GM12878 (cell line): ENCODE measurements at regions not wholly inside any gene's neighbourhood (a gene's known extent, or its start where the extent isn't known, plus 50 kb on each side); places are given as distances from the start of the nearest gene placed in this dataset.

ENCODE experiments used
- CTCF ChIP-seq, 3 experiments: IDR thresholded peaks in 2 of 3; conservative IDR thresholded peaks in 1 of 3; 2 replicates each; pipeline ENCODE4 v1.5.1; 2011; ENCODE audit warnings: low read depth in 3 of 3, low read length in 3 of 3, mild to moderate bottlenecking in 3 of 3, control low read depth in 2 of 3, moderate library complexity in 2 of 3, inconsistent platforms in 1 of 3, mixed read lengths in 1 of 3; ENCODE audit not compliant: control insufficient read depth in 2 of 3, insufficient read depth in 1 of 3; ENCODE audit errors: extremely low read depth in 1 of 3
- MAX ChIP-seq: IDR thresholded peaks from 2 replicates; pipeline ENCODE4 v1.6.1; 2012; ENCODE audit warnings: low read depth, low read length, improper control_type of control experiment
- MLLT1 ChIP-seq: fragments of 450-650 bp; IDR thresholded peaks from 2 replicates; pipeline ENCODE4 v1.6.1; 2016; ENCODE audit warnings: mild to moderate bottlenecking
- MYC ChIP-seq: IDR thresholded peaks from 2 replicates; pipeline ENCODE4 v1.6.1; 2011; ENCODE audit warnings: mild to moderate bottlenecking, low read length, moderate library complexity, inconsistent platforms; ENCODE audit not compliant: insufficient read depth, insufficient replicate concordance, insufficient read length, severe bottlenecking
- NRF1 ChIP-seq: conservative IDR thresholded peaks from 2 replicates; pipeline ENCODE4 v1.6.1; 2011; ENCODE audit warnings: mild to moderate bottlenecking, low read depth, low read length, improper control_type of control experiment
- POLR2AphosphoS5 ChIP-seq: IDR thresholded peaks from 2 replicates; pipeline ENCODE4 v1.6.1; 2011; ENCODE audit warnings: mild to moderate bottlenecking, low read length, inconsistent platforms
- RAD21 ChIP-seq: IDR thresholded peaks from 2 replicates; pipeline ENCODE4 v1.6.1; 2011; ENCODE audit warnings: mild to moderate bottlenecking, low read depth, low read length, moderate library complexity; ENCODE audit not compliant: insufficient read depth
- TARDBP ChIP-seq: IDR thresholded peaks from 2 replicates; pipeline ENCODE4 v1.6.1; 2016; ENCODE audit warnings: borderline replicate concordance
- YY1 ChIP-seq: IDR thresholded peaks from 2 replicates; pipeline ENCODE4 v1.6.1; 2011; ENCODE audit warnings: low read depth, mild to moderate bottlenecking, low read length
- ZNF592 ChIP-seq: fragments of 450-650 bp; IDR thresholded peaks from 2 replicates; pipeline ENCODE4 v1.6.1; 2017; ENCODE audit warnings: mild to moderate bottlenecking, moderate library complexity

GRCh38 chr5:176185133-176185733 lies 53.0 kb upstream of the SIMC1 start:
- TF ChIP-seq MYC (no peak), MAX (no peak), YY1 (no peak), POLR2AphosphoS5 (no peak), MLLT1 (no peak), RAD21 (no peak), NRF1 (no peak), ZNF592 (no peak), TARDBP (no peak), CTCF (IDR thresholded peaks at IDR 0.05 in 2 of 3, conservative IDR thresholded peaks at IDR 0.05 in 1 of 3; ENCODE audit: control insufficient read depth in 2 of 3, extremely low read depth in 1 of 3, insufficient read depth in 1 of 3, low read depth in 3 of 3, low read length in 3 of 3) (no peak)
